H1 (cell line): ENCODE measurements at regions not wholly inside any gene's neighbourhood (a gene's known extent, or its start where the extent isn't known, plus 50 kb on each side); places are given as distances from the start of the nearest gene placed in this dataset.
A peak's percentile ranks its signal among the peaks of the same experiment; 100 is the strongest.

Experiments used
- CTCF ChIA-PET: fragments of 300-600 bp; sonication (Branson Sonifier 250); formaldehyde crosslinking; loops from one replicate; lab custom pipeline; 2021; ENCODE audit not compliant: partially characterized antibody; lab: Charles Lee
- POLR2A ChIA-PET: fragments of 300-600 bp; sonication (Branson Sonifier 250); formaldehyde crosslinking; loops from one replicate; lab custom pipeline; 2021; ENCODE audit warnings: inconsistent platforms; ENCODE audit not compliant: partially characterized antibody; lab: Charles Lee
- DNase-seq, 2 experiments: peaks; one replicate each; pipeline versions ENCODE4 v3.0.0 to v3.0.0-alpha.2; 2010 to 2022; ENCODE audit warnings: low spot score in 2 of 2, low read depth in 1 of 2, mixed read lengths in 1 of 2
- FAIRE-seq: peaks from 2 replicates; lab custom pipeline; 2011; peaks lifted over from hg19 to GRCh38; lab: Jason Lieb, UNC
- H2AFZ ChIP-seq: 2 replicates; pipeline ENCODE4 v1.8.1; 2012; ENCODE audit warnings: low read length, inconsistent platforms
- H2AK5ac ChIP-seq: 2 replicates; pipeline ENCODE4 v1.6.1; 2013; ENCODE audit warnings: low read depth, low read length
- H2BK120ac ChIP-seq: replicated peaks from 2 replicates; pipeline ENCODE3; 2013; ENCODE audit warnings: low read depth, low read length, inconsistent platforms
- H2BK12ac ChIP-seq: 2 replicates; pipeline ENCODE4 v1.6.1; 2013; ENCODE audit warnings: low read depth, low read length
- H2BK15ac ChIP-seq: 2 replicates; pipeline ENCODE4 v1.6.1; 2013; ENCODE audit warnings: low read length
- H2BK20ac ChIP-seq: 2 replicates; pipeline ENCODE4 v1.6.1; 2013; ENCODE audit warnings: low read length
- H2BK5ac ChIP-seq: 2 replicates; pipeline ENCODE4 v1.6.1; 2013; ENCODE audit warnings: low read depth, low read length
- H3K14ac ChIP-seq: 2 replicates; pipeline ENCODE4 v1.6.1; 2013; ENCODE audit warnings: inconsistent platforms; ENCODE audit not compliant: insufficient read length
- H3K18ac ChIP-seq: 2 replicates; pipeline ENCODE4 v1.6.1; 2013; ENCODE audit warnings: low read length; ENCODE audit errors: extremely low read depth
- H3K23ac ChIP-seq: 2 replicates; pipeline ENCODE4 v1.6.1; 2013; ENCODE audit warnings: inconsistent platforms; ENCODE audit not compliant: insufficient read length
- H3K23me2 ChIP-seq: 2 replicates; pipeline ENCODE4 v1.6.1; 2013; ENCODE audit warnings: low read depth, low read length
- H3K27ac ChIP-seq: 2 replicates; pipeline ENCODE4 v1.6.1; 2011; ENCODE audit warnings: low read depth, low read length, inconsistent platforms
- H3K27me3 ChIP-seq, 4 experiments: replicated peaks in 1 of 4; 1 replicate in 1 of 4; 2 replicates in 3 of 4; pipeline versions ENCODE4 v1.6.1 to v1.8.1; 2011 to 2013; ENCODE audit warnings: low read length in 3 of 4, mild to moderate bottlenecking in 3 of 4, inconsistent platforms in 2 of 4, mixed read lengths in 2 of 4, moderate library complexity in 1 of 4; ENCODE audit not compliant: control insufficient read depth in 3 of 4, insufficient read depth in 3 of 4; ENCODE audit errors: extremely low read depth in 1 of 4
- H3K36me3 ChIP-seq, 4 experiments: 2 replicates each; pipeline versions ENCODE4 v1.6.1 to v1.8.1; 2011 to 2013; ENCODE audit warnings: mild to moderate bottlenecking in 4 of 4, low read length in 3 of 4, moderate library complexity in 2 of 4, control low read depth in 1 of 4, inconsistent platforms in 1 of 4; ENCODE audit not compliant: insufficient read depth in 4 of 4, control insufficient read depth in 2 of 4
- H3K4ac ChIP-seq: replicated peaks from 2 replicates; pipeline ENCODE3; 2013; ENCODE audit warnings: low read length, low read depth, mixed read lengths, inconsistent platforms; ENCODE audit not compliant: insufficient read length
- H3K4me1 ChIP-seq, 4 experiments: replicated peaks in 1 of 4; 1 replicate in 1 of 4; 2 replicates in 3 of 4; pipeline versions ENCODE4 v1.6.1 to v1.8.1; 2011 to 2013; ENCODE audit warnings: low read length in 3 of 4, inconsistent platforms in 2 of 4, mixed read lengths in 1 of 4; ENCODE audit not compliant: insufficient read depth in 4 of 4, control insufficient read depth in 3 of 4
- H3K4me2 ChIP-seq, 2 experiments: 2 replicates each; pipeline versions ENCODE4 v1.6.1 to v1.8.1; 2011 to 2013; ENCODE audit warnings: low read depth in 2 of 2, low read length in 2 of 2, control low read depth in 1 of 2, inconsistent platforms in 1 of 2, mild to moderate bottlenecking in 1 of 2; ENCODE audit not compliant: insufficient read depth in 1 of 2
- H3K4me3 ChIP-seq, 4 experiments: fragments of 200-600, 300-600 bp in 1 of 4; sonication (generic), shearing (Covaris generic), sonication (Bioruptor Twin) in 1 of 4; 2 replicates each; pipeline versions ENCODE4 v1.5.1 to v1.8.1; 2011 to 2016; ENCODE audit warnings: low read length in 4 of 4, low read depth in 3 of 4, control low read depth in 2 of 4, inconsistent platforms in 2 of 4, mild to moderate bottlenecking in 2 of 4, mixed read lengths in 1 of 4, moderate library complexity in 1 of 4; ENCODE audit not compliant: insufficient read depth in 2 of 4; ENCODE audit errors: extremely low read depth in 1 of 4
- H3K56ac ChIP-seq: replicated peaks from 2 replicates; pipeline ENCODE3; 2013; ENCODE audit warnings: low read depth, mild to moderate bottlenecking, mixed read lengths, low read length, inconsistent platforms; ENCODE audit not compliant: insufficient read length
- H3K79me1 ChIP-seq: 2 replicates; pipeline ENCODE4 v1.6.1; 2013; ENCODE audit warnings: low read depth, low read length, control low read depth
- H3K79me2 ChIP-seq, 2 experiments: 2 replicates each; pipeline versions ENCODE4 v1.6.1 to v1.8.1; 2012 to 2013; ENCODE audit warnings: low read length in 2 of 2, mild to moderate bottlenecking in 2 of 2, inconsistent platforms in 1 of 2; ENCODE audit not compliant: insufficient read depth in 2 of 2, control insufficient read depth in 1 of 2
- H3K9ac ChIP-seq, 4 experiments: replicated peaks in 1 of 4; 1 replicate in 1 of 4; 2 replicates in 3 of 4; pipeline versions ENCODE4 v1.6.1 to v1.8.1; 2011 to 2013; ENCODE audit warnings: low read depth in 3 of 4, low read length in 3 of 4, control low read depth in 2 of 4, mild to moderate bottlenecking in 2 of 4, moderate library complexity in 2 of 4, inconsistent platforms in 1 of 4; ENCODE audit errors: extremely low read depth in 1 of 4
- H3K9me3 ChIP-seq, 2 experiments: 2 replicates each; pipeline versions ENCODE4 v1.6.1 to v1.8.1; 2012 to 2013; ENCODE audit warnings: mild to moderate bottlenecking in 2 of 2, moderate library complexity in 2 of 2, control low read depth in 1 of 2, inconsistent platforms in 1 of 2, low read depth in 1 of 2, low read length in 1 of 2, mixed read lengths in 1 of 2; ENCODE audit not compliant: insufficient read depth in 2 of 2
- H4K20me1 ChIP-seq, 2 experiments: replicated peaks in 1 of 2; 2 replicates each; pipeline versions ENCODE3 to v1.8.1; 2011 to 2013; ENCODE audit warnings: inconsistent platforms in 2 of 2, low read length in 2 of 2, mild to moderate bottlenecking in 1 of 2; ENCODE audit not compliant: insufficient read depth in 2 of 2, control insufficient read depth in 1 of 2
- H4K5ac ChIP-seq: 2 replicates; pipeline ENCODE4 v1.6.1; 2013; ENCODE audit warnings: low read length, low read depth, mixed read lengths, inconsistent platforms; ENCODE audit not compliant: insufficient read length
- H4K8ac ChIP-seq: 2 replicates; pipeline ENCODE4 v1.8.0; 2013; ENCODE audit warnings: mild to moderate bottlenecking, moderate library complexity, low read length, inconsistent platforms; ENCODE audit not compliant: insufficient read depth; ENCODE audit errors: extremely low read depth
- H4K91ac ChIP-seq: replicated peaks from 2 replicates; pipeline ENCODE3; 2013; ENCODE audit warnings: low read length, mixed read lengths, inconsistent platforms; ENCODE audit not compliant: insufficient read length
- CREB1 ChIP-seq: IDR thresholded peaks from 2 replicates; pipeline ENCODE4 v1.6.1; 2012; ENCODE audit warnings: inconsistent platforms
- GTF2F1 ChIP-seq: IDR thresholded peaks from 2 replicates; pipeline ENCODE4 v1.6.1; 2012; ENCODE audit warnings: low read depth, low read length, improper control_type of control experiment, borderline replicate concordance
- KDM1A ChIP-seq: fragments of 200-600, 300-600 bp; sonication (generic); IDR thresholded peaks from 2 replicates; pipeline ENCODE4 v1.7.1; 2016; ENCODE audit warnings: mild to moderate bottlenecking, low read length, borderline replicate concordance
- POLR2AphosphoS5 ChIP-seq: IDR thresholded peaks from 2 replicates; pipeline ENCODE4 v1.6.1; 2011; ENCODE audit warnings: low read depth, low read length
- WGBS, 2 experiments: shearing (Covaris generic) in 1 of 2; methylation state at CpG; one replicate each; pipeline versions ENCODE4 v1.1.6 to v1.1.7; 2013 to 2015; ENCODE audit warnings: low lambda C conversion rate in 2 of 2, mixed read lengths in 2 of 2, inconsistent platforms in 1 of 2, low coverage in 1 of 2, missing lambda C conversion rate in 1 of 2; ENCODE audit not compliant: insufficient replicate concordance in 2 of 2, insufficient coverage in 1 of 2, insufficient read length in 1 of 2; ENCODE audit errors: extremely low coverage in 1 of 2, missing lambda C conversion rate in 1 of 2; 5-methylcytosine and 5-hydroxymethylcytosine counted together

DNA sequence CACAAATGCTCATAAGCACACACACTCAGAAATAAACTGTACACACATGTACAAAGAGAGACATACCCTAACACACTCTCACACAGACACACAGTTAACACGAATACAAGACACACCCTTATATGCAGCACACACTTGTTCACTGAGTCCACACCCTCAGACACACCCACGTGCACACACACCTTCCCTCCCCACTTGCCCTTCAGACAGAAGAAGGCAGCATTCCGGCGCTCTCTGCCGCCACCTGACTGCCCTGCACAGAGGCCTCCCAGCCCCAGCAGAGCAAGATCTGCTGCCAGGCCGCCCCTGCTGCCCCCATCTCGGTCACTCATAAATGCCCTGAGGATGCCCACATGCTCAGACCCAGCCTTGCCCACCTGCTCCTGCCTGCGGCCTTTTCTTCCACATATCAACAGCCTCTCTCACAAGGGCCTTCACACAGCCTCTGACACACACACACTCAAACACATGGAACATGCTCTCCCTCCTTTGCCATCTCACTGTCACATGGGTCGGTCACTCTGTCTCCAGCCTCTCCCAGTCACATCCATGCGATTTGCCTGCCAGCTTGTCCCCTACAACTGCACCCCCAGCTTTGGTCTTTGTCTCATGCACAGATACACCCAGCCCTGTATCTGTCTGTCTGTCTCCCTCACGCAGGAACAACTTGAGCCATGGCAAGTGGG, 71.1 kb downstream of the EPHB3 start:
- Histone ChIP-seq H3K14ac (no peak overlapping the region), H3K9ac (no peak overlapping the region), H3K4me2 (0 out of 4 replicates have a peak overlapping the region, but pooled peaks of 1 of the 2 experiments have one; percentile 11), H3K4ac (no peak overlapping the region), H3K4me3 (no peak overlapping the region), H2BK12ac (peak overlapping the region; percentile 60), H2BK15ac (peak overlapping the region; percentile 81), H2BK5ac (no peak overlapping the region; the same call in 1 of the 2 replicates), H4K20me1 (no peaks in the 10 kb centered on the region), H3K27me3 (peaks cover 0 to 5% (median 0%) of the 10 kb centered on the region in 4 experiments; a peak in 1 of 7 replicates), H3K23me2 (no peaks in the 10 kb centered on the region; the same call in 1 of the 2 replicates), H3K9me3 (no peaks in the 10 kb centered on the region), H3K23ac (no peak overlapping the region), H4K5ac (no peak overlapping the region), H3K56ac (no peak overlapping the region), H2AFZ (no peak overlapping the region), H2AK5ac (0 out of 2 replicates have a peak overlapping the region, but pooled peaks have one; percentile 90), H2BK120ac (peak overlapping the region; percentile 48), H4K8ac (no peak overlapping the region; the same call in 1 of the 2 replicates), H3K4me1 (peaks cover 0 to 32% (median 17%) of the 10 kb centered on the region in 4 experiments; a peak in 6 of 7 replicates), H3K79me1 (no peaks in the 10 kb centered on the region), H3K79me2 (no peaks in the 10 kb centered on the region), H3K27ac (no peak overlapping the region), H3K18ac (peak overlapping the region; percentile 71; the same call in 1 of the 2 replicates), H4K91ac (peak overlapping the region; percentile 45), H3K36me3 (no peaks in the 10 kb centered on the region), H2BK20ac (peak overlapping the region; percentile 80; the same call in 1 of the 2 replicates)
- DNase-seq (no peak), FAIRE-seq (no peak)
- POLR2A ChIA-PET: interaction anchor here (0.6 to 1.8 kb wide), 2 partner anchors 13 to 79 kb away, joined by 3 to 5 read pairs; partner anchors contain the start of gene MAGEF1
- CTCF ChIA-PET: interaction anchor here (0.6 to 3.3 kb wide), 7 partner anchors 9 to 145 kb away, joined by 3 to 10 read pairs (median 3); partner anchors contain the start of gene EPHB3
- WGBS, 2 experiments: 79% methylated on average over 11 of the region's 11 CpGs; no CpG with 5 or more reads in 1 of the 2 experiments
- TF ChIP-seq KDM1A (0 out of 2 replicates have a peak, but pooled peaks have one; percentile 37), CREB1 (no peak), POLR2AphosphoS5 (no peak), GTF2F1 (no peak)
